Left lung (tissue), 4 donors: ENCODE measurements at regions not wholly inside any gene's neighbourhood (a gene's known extent, or its start where the extent isn't known, plus 50 kb on each side); places are given as distances from the start of the nearest gene placed in this dataset.

ENCODE experiments used
- ATAC-seq: fragments of 200-7000 bp; cut with Tn5 transposase; one replicate; pipeline ENCODE4 v1.9.1; 2020; ENCODE audit warnings: moderate library complexity
- DNase-seq, 4 donors: peaks; one replicate each; pipeline ENCODE4 v3.0.0-alpha.2; 2013 to 2020
- H3K27ac ChIP-seq, 2 donors: fragments of 200-600 bp; sonication (generic) in 1 of 2; one replicate each; pipeline versions ENCODE4 v1.5.0 to v1.8.0; 2020 to 2021
- H3K27me3 ChIP-seq, 2 donors: fragments of 200-600 bp; sonication (generic) in 1 of 2; one replicate each; pipeline versions ENCODE4 v1.5.0 to v1.8.0; 2020 to 2021
- H3K36me3 ChIP-seq, 2 donors: fragments of 200-600 bp; sonication (generic) in 1 of 2; one replicate each; pipeline versions ENCODE4 v1.5.0 to v1.8.0; 2020 to 2021
- H3K4me1 ChIP-seq, 2 donors: fragments of 200-600 bp; one replicate each; pipeline ENCODE4 v1.8.0; 2021
- H3K4me3 ChIP-seq, 2 donors: fragments of 200-600 bp; sonication (generic) in 1 of 2; one replicate each; pipeline versions ENCODE4 v1.5.0 to v1.8.0; 2020 to 2021; ENCODE audit warnings: mild to moderate bottlenecking in 1 of 2
- H3K9me3 ChIP-seq, 2 donors: fragments of 200-600 bp; sonication (generic) in 1 of 2; one replicate each; pipeline versions ENCODE4 v1.5.0 to v1.8.0; 2020 to 2021
- intact Hi-C, 2 donors: fragments of 100-400 bp; cut with DNase I; formaldehyde crosslinking; loops; one replicate each; pipeline versions ENCODE4 v1.11.2 to v1.14.2; 2022
- TF ChIP-seq, protein P1 (sequence below), 2 donors: fragments of 200-600 bp; sonication (generic) in 1 of 2; IDR thresholded peaks; one replicate each; pipeline versions ENCODE4 v1.5.0 to v1.8.0; 2021; ENCODE audit warnings: antibody characterized with exemption in 2 of 2
- donor health status: DM: no; HTN: yes; CAD: no.
- donor health status: DM: no; HTN: no; CAD: no.

DNA sequence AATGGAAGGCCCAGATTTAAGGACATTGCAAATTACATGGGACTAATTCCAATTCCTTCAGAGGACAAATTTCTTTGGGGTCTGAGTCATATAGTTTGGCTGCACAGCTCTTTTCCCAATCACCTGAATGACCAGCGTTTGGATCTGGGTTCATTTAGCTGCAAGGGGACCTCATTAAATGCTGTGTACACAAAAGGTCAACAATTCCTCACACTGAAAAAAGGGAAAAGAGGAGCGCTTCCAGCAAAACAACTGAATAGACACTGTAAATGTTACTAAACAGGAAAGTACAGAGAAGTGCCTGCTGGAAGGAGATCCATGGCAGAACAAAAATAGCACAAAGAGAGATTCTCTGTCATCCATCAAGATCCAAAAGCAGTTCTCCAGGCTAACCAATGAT is 356.0 kb upstream of the LMCD1 start:
- no peak for ATAC-seq
- no peak overlapping the region for H3K27ac ChIP-seq
- no peaks in the 10 kb centered on the region for H3K27me3 ChIP-seq
- no peaks in the 10 kb centered on the region for H3K4me1 ChIP-seq
- TF ChIP-seq, protein P1, sequence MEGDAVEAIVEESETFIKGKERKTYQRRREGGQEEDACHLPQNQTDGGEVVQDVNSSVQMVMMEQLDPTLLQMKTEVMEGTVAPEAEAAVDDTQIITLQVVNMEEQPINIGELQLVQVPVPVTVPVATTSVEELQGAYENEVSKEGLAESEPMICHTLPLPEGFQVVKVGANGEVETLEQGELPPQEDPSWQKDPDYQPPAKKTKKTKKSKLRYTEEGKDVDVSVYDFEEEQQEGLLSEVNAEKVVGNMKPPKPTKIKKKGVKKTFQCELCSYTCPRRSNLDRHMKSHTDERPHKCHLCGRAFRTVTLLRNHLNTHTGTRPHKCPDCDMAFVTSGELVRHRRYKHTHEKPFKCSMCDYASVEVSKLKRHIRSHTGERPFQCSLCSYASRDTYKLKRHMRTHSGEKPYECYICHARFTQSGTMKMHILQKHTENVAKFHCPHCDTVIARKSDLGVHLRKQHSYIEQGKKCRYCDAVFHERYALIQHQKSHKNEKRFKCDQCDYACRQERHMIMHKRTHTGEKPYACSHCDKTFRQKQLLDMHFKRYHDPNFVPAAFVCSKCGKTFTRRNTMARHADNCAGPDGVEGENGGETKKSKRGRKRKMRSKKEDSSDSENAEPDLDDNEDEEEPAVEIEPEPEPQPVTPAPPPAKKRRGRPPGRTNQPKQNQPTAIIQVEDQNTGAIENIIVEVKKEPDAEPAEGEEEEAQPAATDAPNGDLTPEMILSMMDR (IDR thresholded peaks at IDR 0.05): no peak
- no peaks in the 10 kb centered on the region for H3K9me3 ChIP-seq
- DNase-seq: no peak
- H3K36me3 ChIP-seq: no peaks in the 10 kb centered on the region
- intact Hi-C loops: no loop called here
- H3K4me3 ChIP-seq: no peak overlapping the region

DNA sequence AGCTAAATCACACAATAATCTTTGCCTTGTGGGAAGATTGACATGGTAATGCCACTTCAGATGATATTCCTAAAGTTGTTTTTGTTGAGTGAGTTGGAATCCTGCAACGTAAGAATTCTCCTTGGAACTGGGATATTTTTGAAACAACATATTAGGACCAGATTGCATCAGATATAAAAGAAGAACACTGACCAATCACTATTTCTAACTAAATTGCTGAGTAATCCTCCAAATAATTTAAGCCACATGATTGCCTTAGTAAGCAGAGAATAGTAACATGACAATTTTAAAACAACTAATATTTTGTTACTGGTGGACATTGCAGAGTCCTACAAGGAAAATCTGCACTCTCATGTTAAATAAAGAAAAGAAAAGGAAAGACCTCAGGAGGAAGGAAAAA is 353.9 kb upstream of the LMCD1 start:
- Histone ChIP-seq H3K27me3 (no peaks in the 10 kb centered on the region), H3K9me3 (no peaks in the 10 kb centered on the region), H3K4me1 (no peaks in the 10 kb centered on the region), H3K36me3 (no peaks in the 10 kb centered on the region), H3K4me3 (no peak overlapping the region), H3K27ac (no peak overlapping the region)
- intact Hi-C loops: no loop called here
- TF ChIP-seq, protein P1 (IDR thresholded peaks at IDR 0.05): no peak
- ATAC-seq (no peak), DNase-seq (no peak)

DNA sequence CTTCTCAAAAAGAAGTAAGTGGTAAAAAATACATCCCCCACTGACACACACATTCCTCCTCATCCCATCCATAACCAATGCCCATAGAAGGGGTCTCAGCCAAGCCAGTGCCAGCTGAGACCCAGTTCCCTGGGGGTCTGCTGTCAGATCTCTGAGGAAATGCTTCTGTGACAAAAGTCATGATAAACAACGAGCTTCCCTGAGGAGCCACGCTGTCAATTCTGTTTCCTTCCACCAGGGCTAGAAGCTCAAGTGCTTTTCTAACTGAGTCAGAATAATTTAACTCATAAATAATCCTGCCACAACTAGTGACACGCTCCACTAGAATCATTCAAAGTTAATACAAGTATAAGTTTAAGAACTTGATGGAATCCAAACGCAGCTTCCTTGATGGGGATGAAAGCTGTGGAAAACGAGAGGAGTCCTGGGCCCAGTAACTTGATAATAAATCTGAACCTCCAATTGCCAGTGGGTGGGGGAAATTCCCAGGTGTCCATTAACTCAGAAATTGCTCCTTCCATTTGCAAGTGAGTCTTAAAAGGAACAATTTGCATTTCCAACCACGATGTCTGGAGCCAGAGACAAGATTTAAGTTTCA is 348.7 kb upstream of the LMCD1 start:
- intact Hi-C loops: no loop called here
- ATAC-seq: no peak

DNA sequence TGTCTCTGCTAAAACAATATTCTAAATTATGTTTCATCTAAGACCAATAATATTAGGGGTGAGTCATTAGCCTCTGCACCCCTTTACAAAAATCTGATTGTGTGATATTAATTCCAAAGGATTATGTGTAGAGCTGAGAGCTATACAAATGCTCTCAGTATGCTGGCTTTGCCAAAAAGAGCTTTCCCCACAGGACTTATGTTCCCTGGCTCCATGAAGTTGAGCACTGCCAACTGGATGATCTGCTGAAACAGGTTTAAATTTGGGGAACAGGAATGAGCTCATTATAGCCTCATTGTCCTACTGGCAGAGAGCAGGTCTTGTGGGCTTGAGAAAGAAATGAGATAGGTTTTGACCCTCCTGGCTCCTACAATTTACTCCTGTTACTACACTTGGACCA is 347.8 kb upstream of the LMCD1 start:
- no peak for ATAC-seq

More for the DNA sequence above, 348.7 kb upstream of the LMCD1 start:
- no peaks in the 10 kb centered on the region for H3K36me3 ChIP-seq
- no peaks in the 10 kb centered on the region for H3K9me3 ChIP-seq
- TF ChIP-seq, protein P1 (IDR thresholded peaks at IDR 0.05): no peak
- no peak overlapping the region for H3K27ac ChIP-seq
- no peak for DNase-seq
- no peaks in the 10 kb centered on the region for H3K27me3 ChIP-seq
- H3K4me3 ChIP-seq: no peak overlapping the region
- H3K4me1 ChIP-seq: no peaks in the 10 kb centered on the region

DNA sequence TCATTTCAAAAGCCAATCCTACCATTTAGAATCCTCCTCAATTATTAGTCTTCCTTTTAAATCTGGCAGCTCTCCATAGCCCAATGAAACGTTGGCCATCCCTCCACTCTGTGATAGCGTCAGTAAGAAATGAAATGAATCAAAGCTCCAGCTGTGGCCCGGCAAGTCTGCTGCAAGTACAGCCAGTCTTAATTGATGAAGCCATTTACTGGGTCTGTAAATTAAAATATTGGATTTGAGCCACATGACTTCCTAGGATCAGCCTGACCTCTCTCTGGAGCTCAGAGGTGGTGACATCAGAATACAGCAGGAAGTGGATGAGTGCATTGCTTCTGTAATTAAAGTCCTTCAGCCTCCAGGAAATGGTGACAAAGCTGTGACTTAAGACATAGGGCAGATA is 347.0 kb upstream of the LMCD1 start:
- no peaks in the 10 kb centered on the region for H3K9me3 ChIP-seq
- H3K4me3 ChIP-seq: no peak overlapping the region
- intact Hi-C loops: no loop called here
- no peak for ATAC-seq
- H3K27me3 ChIP-seq: no peaks in the 10 kb centered on the region
- H3K36me3 ChIP-seq: no peaks in the 10 kb centered on the region
- no peak for DNase-seq
- H3K4me1 ChIP-seq: no peaks in the 10 kb centered on the region
- no peak overlapping the region for H3K27ac ChIP-seq
- TF ChIP-seq, protein P1 (IDR thresholded peaks at IDR 0.05): no peak

More for the DNA sequence above, 347.8 kb upstream of the LMCD1 start:
- intact Hi-C loops: no loop called here
- H3K36me3 ChIP-seq: no peaks in the 10 kb centered on the region
- H3K27ac ChIP-seq: no peak overlapping the region
- no peaks in the 10 kb centered on the region for H3K4me1 ChIP-seq
- no peak overlapping the region for H3K4me3 ChIP-seq
- H3K27me3 ChIP-seq: no peaks in the 10 kb centered on the region
- no peak for DNase-seq
- H3K9me3 ChIP-seq: no peaks in the 10 kb centered on the region
- TF ChIP-seq, protein P1 (IDR thresholded peaks at IDR 0.05): no peak
